ENCODE measurements at regions not wholly inside any gene's neighbourhood (a gene's known extent, or its start where the extent isn't known, plus 50 kb on each side); places are given as distances from the start of the nearest gene placed in this dataset.

- intact Hi-C loops (cut with micrococcal nuclease; ENCODE audit: unreplicated experiment): loop anchor here (5.0 kb wide), 1 partner anchor 1613 kb away; the partner anchor contains the start of gene CFAP54
- no peaks in the 10 kb centered on the region; the same call in 1 of the 2 replicates for H4K20me1 ChIP-seq (ENCODE audit: insufficient read depth, low read length)
- H3K4me1 ChIP-seq (ENCODE audit: insufficient read depth, low read length): no peaks in the 10 kb centered on the region
- TF ChIP-seq ZNF276 (CRISPR knock-in tag; IDR thresholded peaks at IDR 0.05; ENCODE audit: low read depth) (peak; percentile 53; the same call in 1 of the 2 replicates), ZNF761 (CRISPR knock-in tag; conservative IDR thresholded peaks at IDR 0.05) (no peak), ZFP36 (IDR thresholded peaks at IDR 0.05; ENCODE audit: borderline replicate concordance, low read depth, low read length, partially characterized antibody) (no peak), ZBTB3 (CRISPR knock-in tag; IDR thresholded peaks at IDR 0.05; ENCODE audit: borderline replicate concordance, low read depth) (no peak), DBP (CRISPR knock-in tag; IDR thresholded peaks at IDR 0.05; ENCODE audit: not compliant biosample characterization) (no peak)
- DNase-seq (ENCODE audit: low spot score): no peak
- ATAC-seq: peak; percentile 83; the same call in 1 of the 3 replicates
- FAIRE-seq: no peak
- H3K27ac ChIP-seq (ENCODE audit: extremely low read length, insufficient read depth, low read length): no peak overlapping the region
- BruUV-seq (replicated peaks): no TSS peak
- in situ Hi-C loops (cut with HindIII; ENCODE audit: extremely low pct_ligation_motif_present, low pct_unique_long_range_greater_than_20kb): no loop called here
- ChIA-PET CTCF (ENCODE audit: low intra/inter-chr PET ratio, low total read pairs) (no interaction called here), POLR2A (no interaction called here)
- H3K4me3 ChIP-seq (replicated peaks in 1 of 3; ENCODE audit: insufficient read depth in 1 of 3, low read depth in 2 of 3, low read length in 3 of 3): peak overlapping the region; percentile 4 to 50 (median 28); a peak in 3 of 6 replicates
- no peaks in the 10 kb centered on the region for H3K79me2 ChIP-seq (ENCODE audit: insufficient read depth, low read length)
- WGBS (ENCODE audit: low lambda C conversion rate): 53% methylated on average over 23 of the region's 64 CpGs
- H2AFZ ChIP-seq (ENCODE audit: low read length): no peak overlapping the region
- peak overlapping the region; percentile 58 for H3K4me2 ChIP-seq (ENCODE audit: low read depth, low read length)
- no peaks in the 10 kb centered on the region for H3K36me3 ChIP-seq (replicated peaks in 1 of 2; ENCODE audit: control insufficient read depth in 1 of 2, insufficient read depth in 2 of 2, low read length in 2 of 2)
- peaks cover 3 to 43% of the 10 kb centered on the region in 2 experiments for H3K27me3 ChIP-seq (ENCODE audit: control insufficient read depth in 1 of 2, insufficient read depth in 2 of 2, low read length in 2 of 2)
- no peaks in the 10 kb centered on the region for H3K9me3 ChIP-seq (ENCODE audit: low read length)
- no peak overlapping the region for H3K9ac ChIP-seq (ENCODE audit: insufficient read depth, low read depth, low read length)
These were observed 129.6 kb downstream of the NDUFA12 start for GRCh38 chr12:94873734-94874517.
